Upper lobe of left lung (tissue), 6 donors: ENCODE measurements at regions not wholly inside any gene's neighbourhood (a gene's known extent, or its start where the extent isn't known, plus 50 kb on each side); places are given as distances from the start of the nearest gene placed in this dataset.

ENCODE experiments used
- ATAC-seq, 2 donors: fragments of 200-7000 bp; cut with Tn5 transposase; one replicate each; pipeline ENCODE4 v1.9.1; 2022; ENCODE audit warnings: mild to moderate bottlenecking in 2 of 2, moderate library complexity in 2 of 2; ENCODE audit not compliant: low FRiP score in 2 of 2
- DNase-seq, 2 donors: peaks; one replicate each; pipeline ENCODE4 v3.0.0-alpha.2; 2019 to 2020
- H3K27ac ChIP-seq, 4 donors: fragments of 200-600 bp; sonication (generic); one replicate each; pipeline ENCODE4 v1.5.1; 2016 to 2019
- H3K27me3 ChIP-seq, 4 donors: fragments of 200-600 bp; sonication (generic); one replicate each; pipeline ENCODE4 v1.5.1; 2017 to 2019
- H3K36me3 ChIP-seq, 4 donors: fragments of 200-600 bp; sonication (generic); one replicate each; pipeline ENCODE4 v1.5.1; 2016 to 2019
- H3K4me1 ChIP-seq, 4 donors: fragments of 200-600 bp; sonication (generic); one replicate each; pipeline ENCODE4 v1.5.1; 2018 to 2019
- H3K4me3 ChIP-seq, 4 donors: fragments of 200-600 bp; sonication (generic); one replicate each; pipeline ENCODE4 v1.5.1; 2017 to 2019; ENCODE audit warnings: mild to moderate bottlenecking in 2 of 4, moderate library complexity in 1 of 4
- H3K9me3 ChIP-seq, 4 donors: fragments of 200-600 bp; sonication (generic); one replicate each; pipeline ENCODE4 v1.5.1; 2018 to 2019
- CTCF ChIP-seq, 6 experiments: fragments of 450-650 bp in 4 of 6; fragments of 200-600 bp in 2 of 6; sonication (generic) in 2 of 6; IDR thresholded peaks; one replicate each; pipeline ENCODE4 v1.5.1; 2016 to 2019; ENCODE audit warnings: antibody characterized with exemption in 6 of 6
- EP300 ChIP-seq, 4 donors: sonication (generic); formaldehyde crosslinking; IDR thresholded peaks; one replicate each; pipeline ENCODE4 v1.5.1; 2017; ENCODE audit warnings: antibody characterized with exemption in 4 of 4, control low read depth in 2 of 4
- POLR2A ChIP-seq, 4 donors: fragments of 450-650 bp; IDR thresholded peaks; one replicate each; pipeline ENCODE4 v1.5.1; 2016 to 2017; ENCODE audit warnings: antibody characterized with exemption in 4 of 4, mild to moderate bottlenecking in 2 of 4
- POLR2AphosphoS5 ChIP-seq, 2 donors: sonication (generic); formaldehyde crosslinking; IDR thresholded peaks; one replicate each; pipeline ENCODE4 v1.5.1; 2017; ENCODE audit warnings: antibody characterized with exemption in 2 of 2
- WGBS, 2 donors: methylation state at CpG; one replicate each; pipeline ENCODE4 v1.1.5; 2017 to 2018; 5-methylcytosine and 5-hydroxymethylcytosine counted together
- donor health status: DM: no; HTN: no; CAD: no; lungs with moderate emphysema.
- donor health status: DM: no; HTN: yes; CAD: no; lungs with severe emphysema.

- H3K9me3 ChIP-seq, result no peaks in the 10 kb centered on the region
- H3K27ac ChIP-seq, result no peak overlapping the region
- no peak overlapping the region for H3K4me3 ChIP-seq
- DNase-seq (no peak), ATAC-seq (no peak)
- H3K4me1 ChIP-seq, result no peaks in the 10 kb centered on the region
- H3K36me3 ChIP-seq, result no peaks in the 10 kb centered on the region
- WGBS, 2 donors, result 58 to 67% methylated on average over 1 of the region's 1 CpG
- H3K27me3 ChIP-seq, result no peaks in the 10 kb centered on the region
- TF ChIP-seq CTCF (IDR thresholded peaks at IDR 0.05), result no peak
- no peak for TF ChIP-seq POLR2A (IDR thresholded peaks at IDR 0.05)
Observed at GRCh38 chr6:98747273-98747672, 87.1 kb upstream of the POU3F2 start.

- ATAC-seq (no peak), DNase-seq (no peak)
- H3K4me1 ChIP-seq, result no peaks in the 10 kb centered on the region
- TF ChIP-seq EP300 (IDR thresholded peaks at IDR 0.05) (no peak), POLR2AphosphoS5 (IDR thresholded peaks at IDR 0.05) (no peak), CTCF (IDR thresholded peaks at IDR 0.05) (no peak), POLR2A (IDR thresholded peaks at IDR 0.05) (no peak)
- H3K27ac ChIP-seq, result no peak overlapping the region
- no peak overlapping the region for H3K4me3 ChIP-seq
- no peaks in the 10 kb centered on the region for H3K9me3 ChIP-seq
- WGBS, 2 donors, result 64 to 66% methylated on average over 3 of the region's 3 CpGs
- no peaks in the 10 kb centered on the region for H3K36me3 ChIP-seq
- no peaks in the 10 kb centered on the region for H3K27me3 ChIP-seq
Observed at GRCh38 chr6:98747960-98748359, 86.4 kb upstream of the POU3F2 start.

GRCh38 chr6:98759459-98759858 lies 74.9 kb upstream of the POU3F2 start:
- ATAC-seq (no peak), DNase-seq (no peak)
- Histone ChIP-seq H3K4me3 (no peak overlapping the region), H3K9me3 (no peaks in the 10 kb centered on the region), H3K4me1 (no peaks in the 10 kb centered on the region), H3K27me3 (no peaks in the 10 kb centered on the region), H3K27ac (no peak overlapping the region), H3K36me3 (no peaks in the 10 kb centered on the region)
- TF ChIP-seq CTCF (IDR thresholded peaks at IDR 0.05) (no peak), POLR2AphosphoS5 (IDR thresholded peaks at IDR 0.05) (no peak), EP300 (IDR thresholded peaks at IDR 0.05) (no peak), POLR2A (IDR thresholded peaks at IDR 0.05) (no peak)

GRCh38 chr6:98764373-98764911 lies 69.9 kb upstream of the POU3F2 start:
- Histone ChIP-seq H3K27ac (no peak overlapping the region), H3K4me1 (no peaks in the 10 kb centered on the region), H3K9me3 (no peaks in the 10 kb centered on the region), H3K36me3 (no peaks in the 10 kb centered on the region), H3K27me3 (no peaks in the 10 kb centered on the region), H3K4me3 (peak overlapping the region in 3 of 4 donors; percentile 6 to 34 (median 21))
- 46 to 64% methylated on average over 1 of the region's 1 CpG for WGBS, 2 donors
- TF ChIP-seq POLR2AphosphoS5 (IDR thresholded peaks at IDR 0.05) (no peak), POLR2A (IDR thresholded peaks at IDR 0.05) (no peak)
- ATAC-seq, result no peak
- no peak for DNase-seq

- ATAC-seq, result no peak
- Histone ChIP-seq H3K27me3 (no peaks in the 10 kb centered on the region), H3K27ac (no peak overlapping the region), H3K36me3 (no peaks in the 10 kb centered on the region), H3K4me1 (no peaks in the 10 kb centered on the region), H3K9me3 (no peaks in the 10 kb centered on the region), H3K4me3 (no peak overlapping the region)
- 91 to 96% methylated on average over 1 of the region's 1 CpG for WGBS, 2 donors
- TF ChIP-seq POLR2A (IDR thresholded peaks at IDR 0.05), result no peak
- no peak for DNase-seq
Observed at GRCh38 chr6:98769546-98769945, 64.8 kb upstream of the POU3F2 start.

- Histone ChIP-seq H3K4me3 (no peak overlapping the region), H3K4me1 (no peaks in the 10 kb centered on the region), H3K9me3 (no peaks in the 10 kb centered on the region), H3K27ac (no peak overlapping the region), H3K36me3 (no peaks in the 10 kb centered on the region), H3K27me3 (no peaks in the 10 kb centered on the region)
- 26% methylated on average over 2 of the region's 2 CpGs for WGBS, 2 donors
- no peak for TF ChIP-seq CTCF (IDR thresholded peaks at IDR 0.05)
- no peak for TF ChIP-seq EP300 (IDR thresholded peaks at IDR 0.05)
- no peak for TF ChIP-seq POLR2A (IDR thresholded peaks at IDR 0.05)
- DNase-seq (no peak), ATAC-seq (no peak)
Observed at GRCh38 chr6:98775205-98775604, 59.2 kb upstream of the POU3F2 start.
